ENCODE measurements at regions not wholly inside any gene's neighbourhood (a gene's known extent, or its start where the extent isn't known, plus 50 kb on each side); places are given as distances from the start of the nearest gene placed in this dataset.

- TF ChIP-seq, protein P1, sequence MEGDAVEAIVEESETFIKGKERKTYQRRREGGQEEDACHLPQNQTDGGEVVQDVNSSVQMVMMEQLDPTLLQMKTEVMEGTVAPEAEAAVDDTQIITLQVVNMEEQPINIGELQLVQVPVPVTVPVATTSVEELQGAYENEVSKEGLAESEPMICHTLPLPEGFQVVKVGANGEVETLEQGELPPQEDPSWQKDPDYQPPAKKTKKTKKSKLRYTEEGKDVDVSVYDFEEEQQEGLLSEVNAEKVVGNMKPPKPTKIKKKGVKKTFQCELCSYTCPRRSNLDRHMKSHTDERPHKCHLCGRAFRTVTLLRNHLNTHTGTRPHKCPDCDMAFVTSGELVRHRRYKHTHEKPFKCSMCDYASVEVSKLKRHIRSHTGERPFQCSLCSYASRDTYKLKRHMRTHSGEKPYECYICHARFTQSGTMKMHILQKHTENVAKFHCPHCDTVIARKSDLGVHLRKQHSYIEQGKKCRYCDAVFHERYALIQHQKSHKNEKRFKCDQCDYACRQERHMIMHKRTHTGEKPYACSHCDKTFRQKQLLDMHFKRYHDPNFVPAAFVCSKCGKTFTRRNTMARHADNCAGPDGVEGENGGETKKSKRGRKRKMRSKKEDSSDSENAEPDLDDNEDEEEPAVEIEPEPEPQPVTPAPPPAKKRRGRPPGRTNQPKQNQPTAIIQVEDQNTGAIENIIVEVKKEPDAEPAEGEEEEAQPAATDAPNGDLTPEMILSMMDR (IDR thresholded peaks at IDR 0.05) = no peak
- TF ChIP-seq POLR2AphosphoS5 (IDR thresholded peaks at IDR 0.05; ENCODE audit: low read depth, low read length) (no peak), TCF7L2 (IDR thresholded peaks at IDR 0.05; ENCODE audit: low read depth, low read length) (no peak)
- TF ChIP-seq, protein P2, sequence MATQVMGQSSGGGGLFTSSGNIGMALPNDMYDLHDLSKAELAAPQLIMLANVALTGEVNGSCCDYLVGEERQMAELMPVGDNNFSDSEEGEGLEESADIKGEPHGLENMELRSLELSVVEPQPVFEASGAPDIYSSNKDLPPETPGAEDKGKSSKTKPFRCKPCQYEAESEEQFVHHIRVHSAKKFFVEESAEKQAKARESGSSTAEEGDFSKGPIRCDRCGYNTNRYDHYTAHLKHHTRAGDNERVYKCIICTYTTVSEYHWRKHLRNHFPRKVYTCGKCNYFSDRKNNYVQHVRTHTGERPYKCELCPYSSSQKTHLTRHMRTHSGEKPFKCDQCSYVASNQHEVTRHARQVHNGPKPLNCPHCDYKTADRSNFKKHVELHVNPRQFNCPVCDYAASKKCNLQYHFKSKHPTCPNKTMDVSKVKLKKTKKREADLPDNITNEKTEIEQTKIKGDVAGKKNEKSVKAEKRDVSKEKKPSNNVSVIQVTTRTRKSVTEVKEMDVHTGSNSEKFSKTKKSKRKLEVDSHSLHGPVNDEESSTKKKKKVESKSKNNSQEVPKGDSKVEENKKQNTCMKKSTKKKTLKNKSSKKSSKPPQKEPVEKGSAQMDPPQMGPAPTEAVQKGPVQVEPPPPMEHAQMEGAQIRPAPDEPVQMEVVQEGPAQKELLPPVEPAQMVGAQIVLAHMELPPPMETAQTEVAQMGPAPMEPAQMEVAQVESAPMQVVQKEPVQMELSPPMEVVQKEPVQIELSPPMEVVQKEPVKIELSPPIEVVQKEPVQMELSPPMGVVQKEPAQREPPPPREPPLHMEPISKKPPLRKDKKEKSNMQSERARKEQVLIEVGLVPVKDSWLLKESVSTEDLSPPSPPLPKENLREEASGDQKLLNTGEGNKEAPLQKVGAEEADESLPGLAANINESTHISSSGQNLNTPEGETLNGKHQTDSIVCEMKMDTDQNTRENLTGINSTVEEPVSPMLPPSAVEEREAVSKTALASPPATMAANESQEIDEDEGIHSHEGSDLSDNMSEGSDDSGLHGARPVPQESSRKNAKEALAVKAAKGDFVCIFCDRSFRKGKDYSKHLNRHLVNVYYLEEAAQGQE (IDR thresholded peaks at IDR 0.05; ENCODE audit: insufficient read depth in 1 of 2, low read depth in 2 of 2, low read length in 1 of 2) = no peak
Measured at GRCh38 chr16:85195900-85196772, 83.9 kb upstream of the CIBAR2 start.
